ENCODE measurements at regions not wholly inside any gene's neighbourhood (a gene's known extent, or its start where the extent isn't known, plus 50 kb on each side); places are given as distances from the start of the nearest gene placed in this dataset.

DNA sequence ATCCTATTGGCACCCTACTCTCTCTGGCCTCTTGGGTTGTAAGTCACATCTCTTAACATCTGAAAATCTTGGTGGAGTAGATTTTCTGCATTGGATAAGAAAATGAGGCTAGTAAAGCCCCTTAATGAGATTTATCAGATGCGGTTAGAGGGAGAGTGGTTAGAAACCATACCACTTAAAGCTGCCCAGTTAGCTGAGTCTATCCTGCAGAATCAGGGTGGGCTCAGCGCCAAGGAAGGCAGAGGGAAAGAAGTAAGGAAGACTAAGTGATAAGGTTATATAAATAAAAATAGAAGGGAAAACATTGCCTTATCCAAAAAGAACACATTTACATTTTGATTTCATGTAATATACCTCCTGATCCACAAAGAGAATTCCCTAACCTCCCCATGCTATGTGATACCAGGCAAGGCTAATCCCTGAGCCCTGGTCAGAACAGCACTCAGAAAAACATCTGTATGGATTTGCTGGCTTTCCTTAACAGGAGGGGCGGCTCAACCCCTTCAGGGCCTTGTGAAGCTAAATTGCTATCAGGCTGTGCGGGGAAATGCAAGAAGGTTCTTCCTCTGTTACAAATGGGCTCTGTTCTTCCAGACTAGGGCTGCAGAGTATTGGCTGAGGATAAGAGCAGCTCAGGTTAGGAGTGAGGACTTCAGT is 101.7 kb downstream of the SNX19 start:
- DNase-seq, result peak; percentile 89

DNA sequence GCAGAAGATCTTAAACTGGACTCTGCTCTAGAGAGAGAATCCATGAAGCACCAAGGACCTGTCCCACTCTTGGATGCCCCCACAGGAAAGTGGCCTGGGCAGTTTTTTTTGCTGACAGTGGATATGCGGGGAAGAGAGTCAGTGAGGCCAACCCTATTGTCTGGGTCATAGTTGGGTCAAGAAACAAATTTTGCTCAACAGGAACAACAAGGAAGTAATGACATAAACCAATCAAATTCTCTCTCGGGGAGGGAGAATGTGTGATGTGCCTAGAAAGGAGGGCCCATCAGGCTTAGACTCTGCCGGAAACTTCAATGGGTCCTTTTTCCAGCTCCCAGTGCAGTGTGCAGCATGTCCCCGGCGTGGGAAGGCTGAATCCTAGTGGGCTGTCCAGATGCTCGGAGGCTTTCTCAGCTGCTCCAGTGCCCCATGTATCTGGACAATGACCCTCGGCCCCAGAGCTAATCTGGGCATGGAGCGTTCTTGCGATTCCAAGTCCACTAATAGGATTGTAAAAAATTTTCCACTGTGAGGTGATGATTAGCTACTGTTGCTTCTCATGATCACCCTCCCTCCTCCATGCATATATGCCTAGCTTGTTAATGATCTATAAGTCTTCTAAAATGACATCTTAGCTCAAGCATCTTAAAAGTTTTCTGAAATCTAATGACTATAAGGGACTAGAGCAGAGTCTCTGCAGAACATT is 101.0 kb downstream of the SNX19 start:
- peak; percentile 55 for DNase-seq

DNA sequence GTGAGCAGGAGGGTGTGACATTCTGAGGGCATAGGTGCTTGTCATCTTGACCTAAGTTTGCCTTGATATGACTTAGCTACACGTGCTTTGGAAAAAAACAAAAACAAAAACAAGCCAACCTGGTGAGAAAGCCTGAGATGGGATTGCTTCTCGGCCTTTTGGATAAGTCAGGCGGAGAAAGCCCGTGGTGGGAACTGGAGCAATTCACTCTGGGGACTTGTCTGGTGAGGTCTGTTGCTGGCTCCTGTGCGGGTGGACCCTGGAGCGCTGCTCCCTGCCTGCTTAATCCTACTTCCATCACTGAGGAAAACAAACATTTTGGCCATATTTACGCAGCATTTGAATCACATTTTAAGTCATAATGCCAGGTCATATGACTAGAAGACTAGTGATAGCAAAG is 100.3 kb downstream of the SNX19 start:
- no peak for DNase-seq

DNA sequence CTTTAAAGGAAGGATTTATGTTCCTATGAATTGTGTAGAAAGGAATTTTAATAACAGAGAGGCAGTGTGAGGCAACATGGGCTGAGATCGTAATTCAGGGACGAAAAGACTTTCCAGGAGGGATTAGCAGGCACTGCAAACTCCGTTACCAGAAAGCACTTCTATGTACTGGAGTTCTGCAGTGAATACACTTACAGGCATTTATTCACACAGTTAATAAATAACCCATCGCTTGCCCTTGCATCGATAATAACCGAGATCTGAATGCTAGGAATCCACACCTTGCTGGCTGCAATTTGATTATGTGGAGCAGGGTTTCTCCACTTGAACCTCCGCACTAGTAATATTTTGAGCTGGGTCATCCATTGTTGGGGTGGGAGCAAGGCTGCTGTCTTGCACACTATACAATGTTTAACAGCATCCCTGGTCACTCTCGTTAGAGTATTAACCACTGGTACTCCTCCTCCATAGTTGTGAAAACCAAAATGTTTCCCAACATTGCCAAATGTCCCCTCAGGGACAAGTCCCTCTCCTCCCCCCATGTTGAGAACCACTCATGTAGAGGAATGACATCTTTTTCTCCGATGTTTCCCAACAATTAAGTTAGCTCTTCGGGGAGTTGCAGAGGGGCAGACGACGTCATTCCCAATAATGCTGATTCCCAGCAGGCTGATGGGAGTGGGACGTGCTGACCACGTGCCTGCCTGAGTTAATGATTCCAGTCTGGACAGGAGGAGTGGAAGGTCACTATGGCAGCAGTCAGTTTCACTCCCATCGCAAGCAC is 99.5 kb downstream of the SNX19 start:
- DNase-seq, result no peak

DNA sequence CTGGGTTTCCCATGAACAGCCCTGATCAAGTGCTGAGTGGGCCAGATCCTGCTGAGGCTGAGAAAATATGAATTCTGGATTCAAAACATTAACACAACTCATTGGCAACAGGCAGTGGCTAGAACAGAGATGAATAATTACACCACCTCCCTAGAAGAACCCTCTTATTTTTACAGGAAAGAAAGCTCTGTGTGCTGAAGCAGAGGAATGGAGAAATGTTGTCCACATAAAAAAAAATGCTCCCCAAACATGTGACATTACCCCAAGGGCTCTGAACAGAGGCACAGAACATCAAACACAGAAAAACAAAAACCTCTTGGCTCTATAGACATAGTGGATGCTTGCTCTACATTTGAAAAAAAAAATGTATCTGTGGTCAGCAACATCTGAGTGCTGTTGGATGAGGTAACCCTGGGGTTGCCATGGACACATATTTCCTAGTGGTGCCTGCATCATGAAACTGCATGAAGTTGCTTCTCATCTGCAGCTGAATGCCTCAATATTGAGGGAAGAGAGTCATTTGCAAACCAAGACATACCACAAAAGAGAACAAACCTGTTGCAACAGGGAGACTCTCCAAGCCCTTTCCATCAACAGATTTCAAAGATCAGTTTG is 98.8 kb downstream of the SNX19 start:
- no peak for DNase-seq

DNA sequence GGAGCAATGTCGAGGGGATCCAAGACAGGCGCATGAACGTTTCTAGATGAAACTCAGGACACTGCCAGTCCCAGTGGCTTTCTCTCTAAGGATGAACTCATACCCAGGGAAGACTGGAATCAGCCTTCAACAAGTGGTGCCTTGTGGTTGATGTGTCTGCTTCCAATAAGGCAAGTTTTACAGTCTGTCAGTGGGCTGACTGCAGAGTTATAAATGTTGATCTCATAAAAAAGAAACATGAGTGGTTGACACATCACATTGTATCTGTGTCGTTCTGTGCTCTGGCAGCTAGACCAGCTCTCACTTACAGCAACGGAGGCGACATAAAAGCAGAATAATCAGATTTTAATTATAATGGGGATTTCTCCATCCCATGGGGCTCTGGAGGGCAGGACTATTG is 96.7 kb downstream of the SNX19 start:
- DNase-seq, result no peak

Data from NCI-H82 (cell line).